C4-2B (cell line): ENCODE measurements at regions not wholly inside any gene's neighbourhood (a gene's known extent, or its start where the extent isn't known, plus 50 kb on each side); places are given as distances from the start of the nearest gene placed in this dataset.

Experiments used
- ZFX ChIP-seq: fragments of 450-650 bp; IDR thresholded peaks from 2 replicates; pipeline ENCODE4 v1.6.1; 2017
- TF ChIP-seq, protein P1 (sequence below): fragments of 450-650 bp; conservative IDR thresholded peaks from 2 replicates; pipeline ENCODE4 v1.5.1; 2017; ENCODE audit warnings: mild to moderate bottlenecking

DNA sequence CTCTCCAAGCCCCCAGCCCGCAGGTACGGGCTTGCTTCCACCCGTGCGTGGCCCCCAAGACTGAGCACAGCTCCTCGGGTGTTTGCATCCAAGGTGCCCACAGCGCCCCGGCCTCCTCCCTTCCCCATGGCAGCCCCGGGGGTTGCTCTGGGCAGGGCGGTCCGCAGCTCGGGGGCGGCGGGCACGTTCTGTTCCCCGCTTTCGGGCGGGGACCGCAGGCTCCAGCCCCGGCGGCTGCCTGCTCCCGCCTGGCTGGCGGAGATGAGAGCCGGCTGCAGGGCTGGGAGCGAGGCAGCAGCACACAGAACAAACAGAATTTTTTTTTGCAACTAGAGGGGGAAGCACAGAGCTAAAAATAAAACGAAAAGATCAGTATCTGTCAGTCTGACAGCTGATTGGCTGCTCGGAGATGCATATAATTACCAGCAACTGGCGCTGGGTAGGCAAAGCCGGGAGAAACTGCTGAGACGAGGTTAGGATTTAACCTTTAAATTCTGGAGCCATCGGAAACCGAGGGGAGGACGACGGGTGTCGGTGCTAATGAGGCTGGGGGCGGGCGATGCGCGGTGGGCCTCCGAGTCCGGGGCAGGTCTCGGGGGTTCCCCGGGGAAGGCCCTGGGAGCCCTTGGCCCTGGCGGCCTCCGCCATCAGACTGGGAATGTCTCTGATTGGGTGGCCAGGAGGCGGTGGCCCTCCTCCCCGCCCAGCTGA, 142.7 kb upstream of the IER5L start:
- TF ChIP-seq, protein P1, sequence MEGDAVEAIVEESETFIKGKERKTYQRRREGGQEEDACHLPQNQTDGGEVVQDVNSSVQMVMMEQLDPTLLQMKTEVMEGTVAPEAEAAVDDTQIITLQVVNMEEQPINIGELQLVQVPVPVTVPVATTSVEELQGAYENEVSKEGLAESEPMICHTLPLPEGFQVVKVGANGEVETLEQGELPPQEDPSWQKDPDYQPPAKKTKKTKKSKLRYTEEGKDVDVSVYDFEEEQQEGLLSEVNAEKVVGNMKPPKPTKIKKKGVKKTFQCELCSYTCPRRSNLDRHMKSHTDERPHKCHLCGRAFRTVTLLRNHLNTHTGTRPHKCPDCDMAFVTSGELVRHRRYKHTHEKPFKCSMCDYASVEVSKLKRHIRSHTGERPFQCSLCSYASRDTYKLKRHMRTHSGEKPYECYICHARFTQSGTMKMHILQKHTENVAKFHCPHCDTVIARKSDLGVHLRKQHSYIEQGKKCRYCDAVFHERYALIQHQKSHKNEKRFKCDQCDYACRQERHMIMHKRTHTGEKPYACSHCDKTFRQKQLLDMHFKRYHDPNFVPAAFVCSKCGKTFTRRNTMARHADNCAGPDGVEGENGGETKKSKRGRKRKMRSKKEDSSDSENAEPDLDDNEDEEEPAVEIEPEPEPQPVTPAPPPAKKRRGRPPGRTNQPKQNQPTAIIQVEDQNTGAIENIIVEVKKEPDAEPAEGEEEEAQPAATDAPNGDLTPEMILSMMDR = no peak
- TF ChIP-seq ZFX = no peak
